Neural cell (in vitro differentiated cells): ENCODE measurements at regions not wholly inside any gene's neighbourhood (a gene's known extent, or its start where the extent isn't known, plus 50 kb on each side); places are given as distances from the start of the nearest gene placed in this dataset.
A peak's percentile ranks its signal among the peaks of the same experiment; 100 is the strongest.

ENCODE experiments used
- H2AFZ ChIP-seq: fragments of 200-600, 300-800 bp; sonication (generic), shearing (Covaris generic); 2 replicates; pipeline ENCODE4 v1.6.0; 2014; ENCODE audit warnings: low read depth, mild to moderate bottlenecking, antibody characterized with exemption, low read length, moderate library complexity
- H3F3A ChIP-seq: fragments of 200-600 bp; shearing (Covaris generic); 2 replicates; pipeline ENCODE4 v1.6.1; 2016; ENCODE audit warnings: mild to moderate bottlenecking, moderate library complexity, mixed read lengths, antibody characterized with exemption, low read length; ENCODE audit not compliant: insufficient read depth, poor library complexity, severe bottlenecking
- H3K27ac ChIP-seq: fragments of 200-600, 300-800 bp; sonication (generic), shearing (Covaris generic); 2 replicates; pipeline ENCODE4 v1.5.1; 2014; ENCODE audit warnings: mild to moderate bottlenecking, low read length, moderate library complexity
- H3K27me3 ChIP-seq: fragments of 300-800, 200-600 bp; sonication (generic), shearing (Covaris generic); 2 replicates; pipeline ENCODE4 v1.6.0; 2014; ENCODE audit warnings: mild to moderate bottlenecking, low read depth, low read length, moderate library complexity; ENCODE audit not compliant: insufficient read depth
- H3K36me3 ChIP-seq: fragments of 300-800, 200-600 bp; sonication (generic), shearing (Covaris generic); 2 replicates; pipeline ENCODE4 v1.5.1; 2014; ENCODE audit warnings: mild to moderate bottlenecking, antibody characterized with exemption, low read length, moderate library complexity; ENCODE audit not compliant: insufficient read depth
- H3K4me2 ChIP-seq: fragments of 300-800, 200-600 bp; sonication (generic), shearing (Covaris generic); 2 replicates; pipeline ENCODE4 v1.6.0; 2014; ENCODE audit warnings: mild to moderate bottlenecking, low read length
- H3K4me3 ChIP-seq: fragments of 300-800, 200-600 bp; sonication (generic), shearing (Covaris generic); 2 replicates; pipeline ENCODE4 v1.5.1; 2014; ENCODE audit warnings: mild to moderate bottlenecking, low read length, moderate library complexity
- H3K79me2 ChIP-seq: fragments of 200-600 bp; shearing (Covaris generic); replicated peaks from 2 replicates; pipeline ENCODE4 v1.6.0; 2014; ENCODE audit warnings: mild to moderate bottlenecking, low read length, moderate library complexity; ENCODE audit not compliant: insufficient read depth
- H3K9ac ChIP-seq: fragments of 300-800, 200-600 bp; sonication (generic), shearing (Covaris generic); 2 replicates; pipeline ENCODE4 v1.6.1; 2016; ENCODE audit warnings: mild to moderate bottlenecking, low read length, mixed read lengths
- H3K9me2 ChIP-seq: fragments of 200-600 bp; shearing (Covaris generic); 2 replicates; pipeline ENCODE4 v1.6.1; 2016; ENCODE audit warnings: mild to moderate bottlenecking, low read length, mixed read lengths; ENCODE audit not compliant: insufficient read depth
- H3K9me3 ChIP-seq: fragments of 200-600, 300-800 bp; sonication (generic), shearing (Covaris generic); 2 replicates; pipeline ENCODE4 v1.6.1; 2016; ENCODE audit warnings: mild to moderate bottlenecking, mixed run types, low read length, moderate library complexity, mixed read lengths
- H4K20me1 ChIP-seq: fragments of 200-600 bp; shearing (Covaris generic); 2 replicates; pipeline ENCODE4 v1.6.1; 2016; ENCODE audit warnings: mild to moderate bottlenecking, mixed run types; ENCODE audit not compliant: insufficient read depth
- EP300 ChIP-seq: fragments of 450-650 bp; conservative IDR thresholded peaks from 2 replicates; pipeline ENCODE4 v1.6.1; 2014; ENCODE audit warnings: antibody characterized with exemption, mild to moderate bottlenecking, moderate library complexity; ENCODE audit not compliant: poor library complexity, severe bottlenecking
- EZH2 ChIP-seq: fragments of 200-600, 300-800 bp; shearing (Covaris generic), sonication (generic); IDR thresholded peaks from 2 replicates; pipeline ENCODE4 v1.6.1; 2014; ENCODE audit warnings: antibody characterized with exemption, low read length, borderline replicate concordance, mild to moderate bottlenecking; ENCODE audit not compliant: insufficient read depth, poor library complexity, severe bottlenecking
- MXI1 ChIP-seq: fragments of 450-650 bp; conservative IDR thresholded peaks from 2 replicates; pipeline ENCODE4 v1.6.1; 2014; ENCODE audit warnings: antibody characterized with exemption, mild to moderate bottlenecking; ENCODE audit not compliant: poor library complexity, severe bottlenecking
- POLR2AphosphoS5 ChIP-seq: IDR thresholded peaks from 2 replicates; pipeline ENCODE4 v1.6.1; 2012
- RAD21 ChIP-seq: fragments of 450-650 bp; conservative IDR thresholded peaks from 2 replicates; pipeline ENCODE4 v1.6.1; 2014; ENCODE audit warnings: antibody characterized with exemption, mild to moderate bottlenecking, moderate library complexity
- SMC3 ChIP-seq: fragments of 450-650 bp; conservative IDR thresholded peaks from 2 replicates; pipeline ENCODE4 v1.6.1; 2014; ENCODE audit warnings: antibody characterized with exemption, mild to moderate bottlenecking, moderate library complexity; ENCODE audit not compliant: poor library complexity
- TAF1 ChIP-seq: IDR thresholded peaks from 2 replicates; pipeline ENCODE4 v1.6.1; 2012; ENCODE audit warnings: low read depth
- TF ChIP-seq, protein P1 (sequence below): IDR thresholded peaks from 2 replicates; pipeline ENCODE4 v1.6.1; 2012; ENCODE audit warnings: borderline replicate concordance
- TF ChIP-seq, protein P2 (sequence below): fragments of 450-650 bp; IDR thresholded peaks from 2 replicates; pipeline ENCODE4 v1.5.1; 2014; ENCODE audit warnings: antibody characterized with exemption, mild to moderate bottlenecking, moderate library complexity; ENCODE audit not compliant: poor library complexity, severe bottlenecking

- TF ChIP-seq SMC3 (no peak), EZH2 (no peak), EP300 (no peak), MXI1 (no peak), TAF1 (no peak), POLR2AphosphoS5 (no peak), RAD21 (no peak)
- TF ChIP-seq, protein P1, sequence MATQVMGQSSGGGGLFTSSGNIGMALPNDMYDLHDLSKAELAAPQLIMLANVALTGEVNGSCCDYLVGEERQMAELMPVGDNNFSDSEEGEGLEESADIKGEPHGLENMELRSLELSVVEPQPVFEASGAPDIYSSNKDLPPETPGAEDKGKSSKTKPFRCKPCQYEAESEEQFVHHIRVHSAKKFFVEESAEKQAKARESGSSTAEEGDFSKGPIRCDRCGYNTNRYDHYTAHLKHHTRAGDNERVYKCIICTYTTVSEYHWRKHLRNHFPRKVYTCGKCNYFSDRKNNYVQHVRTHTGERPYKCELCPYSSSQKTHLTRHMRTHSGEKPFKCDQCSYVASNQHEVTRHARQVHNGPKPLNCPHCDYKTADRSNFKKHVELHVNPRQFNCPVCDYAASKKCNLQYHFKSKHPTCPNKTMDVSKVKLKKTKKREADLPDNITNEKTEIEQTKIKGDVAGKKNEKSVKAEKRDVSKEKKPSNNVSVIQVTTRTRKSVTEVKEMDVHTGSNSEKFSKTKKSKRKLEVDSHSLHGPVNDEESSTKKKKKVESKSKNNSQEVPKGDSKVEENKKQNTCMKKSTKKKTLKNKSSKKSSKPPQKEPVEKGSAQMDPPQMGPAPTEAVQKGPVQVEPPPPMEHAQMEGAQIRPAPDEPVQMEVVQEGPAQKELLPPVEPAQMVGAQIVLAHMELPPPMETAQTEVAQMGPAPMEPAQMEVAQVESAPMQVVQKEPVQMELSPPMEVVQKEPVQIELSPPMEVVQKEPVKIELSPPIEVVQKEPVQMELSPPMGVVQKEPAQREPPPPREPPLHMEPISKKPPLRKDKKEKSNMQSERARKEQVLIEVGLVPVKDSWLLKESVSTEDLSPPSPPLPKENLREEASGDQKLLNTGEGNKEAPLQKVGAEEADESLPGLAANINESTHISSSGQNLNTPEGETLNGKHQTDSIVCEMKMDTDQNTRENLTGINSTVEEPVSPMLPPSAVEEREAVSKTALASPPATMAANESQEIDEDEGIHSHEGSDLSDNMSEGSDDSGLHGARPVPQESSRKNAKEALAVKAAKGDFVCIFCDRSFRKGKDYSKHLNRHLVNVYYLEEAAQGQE: no peak
- TF ChIP-seq, protein P2, sequence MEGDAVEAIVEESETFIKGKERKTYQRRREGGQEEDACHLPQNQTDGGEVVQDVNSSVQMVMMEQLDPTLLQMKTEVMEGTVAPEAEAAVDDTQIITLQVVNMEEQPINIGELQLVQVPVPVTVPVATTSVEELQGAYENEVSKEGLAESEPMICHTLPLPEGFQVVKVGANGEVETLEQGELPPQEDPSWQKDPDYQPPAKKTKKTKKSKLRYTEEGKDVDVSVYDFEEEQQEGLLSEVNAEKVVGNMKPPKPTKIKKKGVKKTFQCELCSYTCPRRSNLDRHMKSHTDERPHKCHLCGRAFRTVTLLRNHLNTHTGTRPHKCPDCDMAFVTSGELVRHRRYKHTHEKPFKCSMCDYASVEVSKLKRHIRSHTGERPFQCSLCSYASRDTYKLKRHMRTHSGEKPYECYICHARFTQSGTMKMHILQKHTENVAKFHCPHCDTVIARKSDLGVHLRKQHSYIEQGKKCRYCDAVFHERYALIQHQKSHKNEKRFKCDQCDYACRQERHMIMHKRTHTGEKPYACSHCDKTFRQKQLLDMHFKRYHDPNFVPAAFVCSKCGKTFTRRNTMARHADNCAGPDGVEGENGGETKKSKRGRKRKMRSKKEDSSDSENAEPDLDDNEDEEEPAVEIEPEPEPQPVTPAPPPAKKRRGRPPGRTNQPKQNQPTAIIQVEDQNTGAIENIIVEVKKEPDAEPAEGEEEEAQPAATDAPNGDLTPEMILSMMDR: no peak
- Histone ChIP-seq H4K20me1 (no peaks in the 10 kb centered on the region), H3K27me3 (no peaks in the 10 kb centered on the region), H3K9ac (no peak overlapping the region), H3K9me3 (no peaks in the 10 kb centered on the region), H3K4me2 (no peak overlapping the region), H3K36me3 (no peaks in the 10 kb centered on the region), H3K27ac (no peak overlapping the region), H2AFZ (no peak overlapping the region), H3K79me2 (no peaks in the 10 kb centered on the region), H3K4me3 (no peak overlapping the region), H3F3A (no peaks in the 10 kb centered on the region), H3K9me2 (no peaks in the 10 kb centered on the region)
These were observed 688.1 kb downstream of the BRD1 start for GRCh38 chr22:49139492-49140151.

DNA sequence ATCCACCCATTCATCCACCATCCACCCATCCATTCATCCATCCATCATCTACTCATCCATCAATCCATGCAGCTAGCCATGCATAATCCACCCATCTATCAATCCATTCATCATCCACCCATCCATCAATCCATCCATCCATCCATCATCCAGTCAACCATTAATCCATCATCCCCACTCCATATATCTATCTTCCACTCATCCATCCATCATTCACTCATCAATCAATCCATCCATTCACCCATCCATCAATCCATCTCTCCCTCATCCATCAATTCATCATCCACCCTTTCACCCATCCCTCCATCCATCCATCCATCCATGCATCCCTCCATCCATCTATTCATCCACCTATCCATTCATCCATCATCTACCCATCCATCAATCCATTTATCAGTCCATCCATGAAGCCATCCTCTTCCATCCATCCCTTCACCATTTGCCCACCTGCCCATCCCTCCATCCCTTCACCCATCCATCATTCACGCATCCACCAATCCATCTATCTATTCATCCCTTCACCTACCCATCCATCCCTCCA, 689.4 kb downstream of the BRD1 start:
- Histone ChIP-seq H3K9ac (no peak overlapping the region), H3F3A (no peaks in the 10 kb centered on the region), H3K9me3 (no peaks in the 10 kb centered on the region), H2AFZ (no peak overlapping the region), H3K36me3 (no peaks in the 10 kb centered on the region), H3K27me3 (no peaks in the 10 kb centered on the region), H3K4me3 (no peak overlapping the region), H3K4me2 (no peak overlapping the region), H3K27ac (no peak overlapping the region), H4K20me1 (no peaks in the 10 kb centered on the region), H3K79me2 (no peaks in the 10 kb centered on the region), H3K9me2 (no peaks in the 10 kb centered on the region)
- TF ChIP-seq MXI1 (no peak), TAF1 (no peak), EP300 (peak; percentile 33)
- TF ChIP-seq, protein P2: no peak
